H1 (cell line): ENCODE measurements at regions not wholly inside any gene's neighbourhood (a gene's known extent, or its start where the extent isn't known, plus 50 kb on each side); places are given as distances from the start of the nearest gene placed in this dataset.
"Not testable (repeated sequence)": the region's sequence is repeated elsewhere in the genome, so short reads cannot be mapped to it uniquely, and the experiment has no call there.

Experiments
- CTCF ChIA-PET: fragments of 300-600 bp; sonication (Branson Sonifier 250); formaldehyde crosslinking; loops from one replicate; lab custom pipeline; 2021; ENCODE audit not compliant: partially characterized antibody; lab: Charles Lee
- POLR2A ChIA-PET: fragments of 300-600 bp; sonication (Branson Sonifier 250); formaldehyde crosslinking; loops from one replicate; lab custom pipeline; 2021; ENCODE audit warnings: inconsistent platforms; ENCODE audit not compliant: partially characterized antibody; lab: Charles Lee
- DNase-seq, 2 experiments: peaks; one replicate each; pipeline versions ENCODE4 v3.0.0 to v3.0.0-alpha.2; 2010 to 2022; ENCODE audit warnings: low spot score in 2 of 2, low read depth in 1 of 2, mixed read lengths in 1 of 2
- FAIRE-seq: peaks from 2 replicates; lab custom pipeline; 2011; peaks lifted over from hg19 to GRCh38; lab: Jason Lieb, UNC
- H2AFZ ChIP-seq: 2 replicates; pipeline ENCODE4 v1.8.1; 2012; ENCODE audit warnings: low read length, inconsistent platforms
- H2AK5ac ChIP-seq: 2 replicates; pipeline ENCODE4 v1.6.1; 2013; ENCODE audit warnings: low read depth, low read length
- H2BK120ac ChIP-seq: replicated peaks from 2 replicates; pipeline ENCODE3; 2013; ENCODE audit warnings: low read depth, low read length, inconsistent platforms
- H2BK12ac ChIP-seq: 2 replicates; pipeline ENCODE4 v1.6.1; 2013; ENCODE audit warnings: low read depth, low read length
- H2BK15ac ChIP-seq: 2 replicates; pipeline ENCODE4 v1.6.1; 2013; ENCODE audit warnings: low read length
- H2BK20ac ChIP-seq: 2 replicates; pipeline ENCODE4 v1.6.1; 2013; ENCODE audit warnings: low read length
- H2BK5ac ChIP-seq: 2 replicates; pipeline ENCODE4 v1.6.1; 2013; ENCODE audit warnings: low read depth, low read length
- H3K14ac ChIP-seq: 2 replicates; pipeline ENCODE4 v1.6.1; 2013; ENCODE audit warnings: inconsistent platforms; ENCODE audit not compliant: insufficient read length
- H3K18ac ChIP-seq: 2 replicates; pipeline ENCODE4 v1.6.1; 2013; ENCODE audit warnings: low read length; ENCODE audit errors: extremely low read depth
- H3K23ac ChIP-seq: 2 replicates; pipeline ENCODE4 v1.6.1; 2013; ENCODE audit warnings: inconsistent platforms; ENCODE audit not compliant: insufficient read length
- H3K23me2 ChIP-seq: 2 replicates; pipeline ENCODE4 v1.6.1; 2013; ENCODE audit warnings: low read depth, low read length
- H3K27ac ChIP-seq: 2 replicates; pipeline ENCODE4 v1.6.1; 2011; ENCODE audit warnings: low read depth, low read length, inconsistent platforms
- H3K27me3 ChIP-seq, 4 experiments: replicated peaks in 1 of 4; 1 replicate in 1 of 4; 2 replicates in 3 of 4; pipeline versions ENCODE4 v1.6.1 to v1.8.1; 2011 to 2013; ENCODE audit warnings: low read length in 3 of 4, mild to moderate bottlenecking in 3 of 4, inconsistent platforms in 2 of 4, mixed read lengths in 2 of 4, moderate library complexity in 1 of 4; ENCODE audit not compliant: control insufficient read depth in 3 of 4, insufficient read depth in 3 of 4; ENCODE audit errors: extremely low read depth in 1 of 4
- H3K36me3 ChIP-seq, 4 experiments: 2 replicates each; pipeline versions ENCODE4 v1.6.1 to v1.8.1; 2011 to 2013; ENCODE audit warnings: mild to moderate bottlenecking in 4 of 4, low read length in 3 of 4, moderate library complexity in 2 of 4, control low read depth in 1 of 4, inconsistent platforms in 1 of 4; ENCODE audit not compliant: insufficient read depth in 4 of 4, control insufficient read depth in 2 of 4
- H3K4ac ChIP-seq: replicated peaks from 2 replicates; pipeline ENCODE3; 2013; ENCODE audit warnings: low read length, low read depth, mixed read lengths, inconsistent platforms; ENCODE audit not compliant: insufficient read length
- H3K4me1 ChIP-seq, 4 experiments: replicated peaks in 1 of 4; 1 replicate in 1 of 4; 2 replicates in 3 of 4; pipeline versions ENCODE4 v1.6.1 to v1.8.1; 2011 to 2013; ENCODE audit warnings: low read length in 3 of 4, inconsistent platforms in 2 of 4, mixed read lengths in 1 of 4; ENCODE audit not compliant: insufficient read depth in 4 of 4, control insufficient read depth in 3 of 4
- H3K4me2 ChIP-seq, 2 experiments: 2 replicates each; pipeline versions ENCODE4 v1.6.1 to v1.8.1; 2011 to 2013; ENCODE audit warnings: low read depth in 2 of 2, low read length in 2 of 2, control low read depth in 1 of 2, inconsistent platforms in 1 of 2, mild to moderate bottlenecking in 1 of 2; ENCODE audit not compliant: insufficient read depth in 1 of 2
- H3K4me3 ChIP-seq, 4 experiments: fragments of 200-600, 300-600 bp in 1 of 4; sonication (generic), shearing (Covaris generic), sonication (Bioruptor Twin) in 1 of 4; 2 replicates each; pipeline versions ENCODE4 v1.5.1 to v1.8.1; 2011 to 2016; ENCODE audit warnings: low read length in 4 of 4, low read depth in 3 of 4, control low read depth in 2 of 4, inconsistent platforms in 2 of 4, mild to moderate bottlenecking in 2 of 4, mixed read lengths in 1 of 4, moderate library complexity in 1 of 4; ENCODE audit not compliant: insufficient read depth in 2 of 4; ENCODE audit errors: extremely low read depth in 1 of 4
- H3K56ac ChIP-seq: replicated peaks from 2 replicates; pipeline ENCODE3; 2013; ENCODE audit warnings: low read depth, mild to moderate bottlenecking, mixed read lengths, low read length, inconsistent platforms; ENCODE audit not compliant: insufficient read length
- H3K79me1 ChIP-seq: 2 replicates; pipeline ENCODE4 v1.6.1; 2013; ENCODE audit warnings: low read depth, low read length, control low read depth
- H3K79me2 ChIP-seq, 2 experiments: 2 replicates each; pipeline versions ENCODE4 v1.6.1 to v1.8.1; 2012 to 2013; ENCODE audit warnings: low read length in 2 of 2, mild to moderate bottlenecking in 2 of 2, inconsistent platforms in 1 of 2; ENCODE audit not compliant: insufficient read depth in 2 of 2, control insufficient read depth in 1 of 2
- H3K9ac ChIP-seq, 4 experiments: replicated peaks in 1 of 4; 1 replicate in 1 of 4; 2 replicates in 3 of 4; pipeline versions ENCODE4 v1.6.1 to v1.8.1; 2011 to 2013; ENCODE audit warnings: low read depth in 3 of 4, low read length in 3 of 4, control low read depth in 2 of 4, mild to moderate bottlenecking in 2 of 4, moderate library complexity in 2 of 4, inconsistent platforms in 1 of 4; ENCODE audit errors: extremely low read depth in 1 of 4
- H3K9me3 ChIP-seq, 2 experiments: 2 replicates each; pipeline versions ENCODE4 v1.6.1 to v1.8.1; 2012 to 2013; ENCODE audit warnings: mild to moderate bottlenecking in 2 of 2, moderate library complexity in 2 of 2, control low read depth in 1 of 2, inconsistent platforms in 1 of 2, low read depth in 1 of 2, low read length in 1 of 2, mixed read lengths in 1 of 2; ENCODE audit not compliant: insufficient read depth in 2 of 2
- H4K20me1 ChIP-seq, 2 experiments: replicated peaks in 1 of 2; 2 replicates each; pipeline versions ENCODE3 to v1.8.1; 2011 to 2013; ENCODE audit warnings: inconsistent platforms in 2 of 2, low read length in 2 of 2, mild to moderate bottlenecking in 1 of 2; ENCODE audit not compliant: insufficient read depth in 2 of 2, control insufficient read depth in 1 of 2
- H4K5ac ChIP-seq: 2 replicates; pipeline ENCODE4 v1.6.1; 2013; ENCODE audit warnings: low read length, low read depth, mixed read lengths, inconsistent platforms; ENCODE audit not compliant: insufficient read length
- H4K8ac ChIP-seq: 2 replicates; pipeline ENCODE4 v1.8.0; 2013; ENCODE audit warnings: mild to moderate bottlenecking, moderate library complexity, low read length, inconsistent platforms; ENCODE audit not compliant: insufficient read depth; ENCODE audit errors: extremely low read depth
- H4K91ac ChIP-seq: replicated peaks from 2 replicates; pipeline ENCODE3; 2013; ENCODE audit warnings: low read length, mixed read lengths, inconsistent platforms; ENCODE audit not compliant: insufficient read length
- WGBS, 2 experiments: shearing (Covaris generic) in 1 of 2; methylation state at CpG; one replicate each; pipeline versions ENCODE4 v1.1.6 to v1.1.7; 2013 to 2015; ENCODE audit warnings: low lambda C conversion rate in 2 of 2, mixed read lengths in 2 of 2, inconsistent platforms in 1 of 2, low coverage in 1 of 2, missing lambda C conversion rate in 1 of 2; ENCODE audit not compliant: insufficient replicate concordance in 2 of 2, insufficient coverage in 1 of 2, insufficient read length in 1 of 2; ENCODE audit errors: extremely low coverage in 1 of 2, missing lambda C conversion rate in 1 of 2; 5-methylcytosine and 5-hydroxymethylcytosine counted together

- H3K4ac ChIP-seq, H3K4me2 ChIP-seq, H3K79me2 ChIP-seq, H3K23ac ChIP-seq, POLR2A ChIA-PET, H2BK120ac ChIP-seq, H3K27ac ChIP-seq, FAIRE-seq, H3K23me2 ChIP-seq, H4K8ac ChIP-seq, H4K91ac ChIP-seq, H3K36me3 ChIP-seq, DNase-seq, H3K14ac ChIP-seq, H4K20me1 ChIP-seq, H4K5ac ChIP-seq, H3K4me1 ChIP-seq, H3K4me3 ChIP-seq, H3K9me3 ChIP-seq, H3K9ac ChIP-seq, H3K27me3 ChIP-seq, H2BK15ac ChIP-seq, H3K79me1 ChIP-seq, H2AFZ ChIP-seq, H3K56ac ChIP-seq: not testable (repeated sequence)
- peak overlapping the region; percentile 97; the same call in 1 of the 2 replicates for H2BK20ac ChIP-seq
- WGBS, 2 experiments, result 78% methylated on average over 11 of the region's 11 CpGs; no CpG with 5 or more reads in 1 of the 2 experiments
- CTCF ChIA-PET, result interaction anchor here (0.8 kb wide), 1 partner anchor 32 kb away, joined by 3 read pairs; no protein-coding TSS in a partner anchor
- peak overlapping the region; percentile 97; the same call in 1 of the 2 replicates for H2BK5ac ChIP-seq
- H2BK12ac ChIP-seq, result peak overlapping the region; percentile 80; the same call in 1 of the 2 replicates
- H3K18ac ChIP-seq, result peak overlapping the region; percentile 78
- peak overlapping the region; percentile 75; the same call in 1 of the 2 replicates for H2AK5ac ChIP-seq
Observed at GRCh38 chr4:3926969-3927755, 161.0 kb downstream of the ADRA2C start.
